MM.1S (cell line): ENCODE measurements at regions not wholly inside any gene's neighbourhood (a gene's known extent, or its start where the extent isn't known, plus 50 kb on each side); places are given as distances from the start of the nearest gene placed in this dataset.
"Not testable (repeated sequence)": the region's sequence is repeated elsewhere in the genome, so short reads cannot be mapped to it uniquely, and the experiment has no call there.

Experiments
- DNase-seq: peaks from one replicate; pipeline ENCODE4 v3.0.0-alpha.2; 2015
- H2AFZ ChIP-seq: fragments of 300-600 bp; sonication (generic); 2 replicates; pipeline ENCODE4 v1.6.0; 2016; ENCODE audit warnings: antibody characterized with exemption, low read length
- H3F3A ChIP-seq: fragments of 300-600 bp; sonication (generic); 2 replicates; pipeline ENCODE4 v1.6.1; 2016; ENCODE audit warnings: mild to moderate bottlenecking, antibody characterized with exemption, low read length, moderate library complexity, mixed read lengths; ENCODE audit not compliant: insufficient read depth
- H3K27ac ChIP-seq: fragments of 300-600 bp; sonication (generic); 2 replicates; pipeline ENCODE4 v1.5.1; 2016; ENCODE audit warnings: mild to moderate bottlenecking, low read length
- H3K27me3 ChIP-seq: fragments of 300-600 bp; sonication (generic); replicated peaks from 2 replicates; pipeline ENCODE4 v1.6.0; 2016; ENCODE audit warnings: low read length; ENCODE audit not compliant: insufficient read depth
- H3K36me3 ChIP-seq: fragments of 300-600 bp; sonication (generic); replicated peaks from 2 replicates; pipeline ENCODE4 v1.6.1; 2016; ENCODE audit warnings: mild to moderate bottlenecking, low read length, mixed read lengths; ENCODE audit not compliant: insufficient read depth
- H3K4me1 ChIP-seq: fragments of 300-600 bp; sonication (generic); 2 replicates; pipeline ENCODE4 v1.6.1; 2016; ENCODE audit warnings: low read length, mixed read lengths
- H3K4me2 ChIP-seq: fragments of 300-600 bp; sonication (generic); 2 replicates; pipeline ENCODE4 v1.6.0; 2016; ENCODE audit warnings: low read depth, low read length
- H3K4me3 ChIP-seq: fragments of 300-600 bp; sonication (generic); 2 replicates; pipeline ENCODE4 v1.5.1; 2016; ENCODE audit warnings: low read length, mixed read lengths
- H3K79me2 ChIP-seq: fragments of 300-600 bp; sonication (generic); 2 replicates; pipeline ENCODE4 v1.6.1; 2016; ENCODE audit warnings: mixed run types, low read length, mixed read lengths
- H3K9ac ChIP-seq: fragments of 300-600 bp; sonication (generic); 2 replicates; pipeline ENCODE4 v1.6.1; 2016; ENCODE audit warnings: low read length, mixed read lengths
- H3K9me2 ChIP-seq: fragments of 300-600 bp; sonication (generic); replicated peaks from 2 replicates; pipeline ENCODE4 v1.6.1; 2016; ENCODE audit warnings: mild to moderate bottlenecking, low read length, mixed read lengths; ENCODE audit not compliant: insufficient read depth
- H3K9me3 ChIP-seq: fragments of 300-600 bp; sonication (generic); replicated peaks from 2 replicates; pipeline ENCODE4 v1.6.1; 2016; ENCODE audit warnings: mild to moderate bottlenecking, low read length, mixed read lengths; ENCODE audit not compliant: insufficient read depth
- H4K20me1 ChIP-seq: fragments of 300-600 bp; sonication (generic); 2 replicates; pipeline ENCODE4 v1.6.1; 2016; ENCODE audit warnings: mild to moderate bottlenecking, low read length, moderate library complexity, mixed read lengths; ENCODE audit not compliant: insufficient read depth
- CTCF ChIP-seq: fragments of 300-600 bp; sonication (generic); IDR thresholded peaks from 2 replicates; pipeline ENCODE4 v1.5.1; 2016; ENCODE audit warnings: antibody characterized with exemption, low read length, mixed read lengths
- EZH2 ChIP-seq: fragments of 300-600 bp; sonication (generic); optimal IDR thresholded peaks from 2 replicates; pipeline ENCODE3; 2017; ENCODE audit warnings: low read depth, mild to moderate bottlenecking, antibody characterized with exemption, low read length, mixed read lengths
- EZH2phosphoT487 ChIP-seq: fragments of 300-600 bp; sonication (generic); IDR thresholded peaks from 2 replicates; pipeline ENCODE4 v1.6.1; 2018; ENCODE audit warnings: antibody characterized with exemption, low read length

GRCh38 chrX:79026742-79027141 lies 81.6 kb downstream of the P2RY10 start:
- H3K4me2 ChIP-seq, H3K9me2 ChIP-seq, H3K27ac ChIP-seq, H3K4me3 ChIP-seq, DNase-seq, H4K20me1 ChIP-seq, H3K9ac ChIP-seq, H3F3A ChIP-seq, H2AFZ ChIP-seq, H3K9me3 ChIP-seq, H3K27me3 ChIP-seq, H3K4me1 ChIP-seq, H3K36me3 ChIP-seq, H3K79me2 ChIP-seq: not testable (repeated sequence)

- H3K4me2 ChIP-seq, result no peak overlapping the region
Measured at GRCh38 chrX:79035421-79035820, 90.2 kb downstream of the P2RY10 start.

GRCh38 chrX:79036157-79036880 lies 91.1 kb downstream of the P2RY10 start:
- no peaks in the 10 kb centered on the region for H3K27me3 ChIP-seq
- no peak overlapping the region for H3K27ac ChIP-seq
- H3K9ac ChIP-seq, result no peak overlapping the region

More at GRCh38 chrX:79035421-79035820, 90.2 kb downstream of the P2RY10 start:
- Histone ChIP-seq H3K4me3 (no peak overlapping the region), H3K9me3 (no peaks in the 10 kb centered on the region), H3K9ac (no peak overlapping the region), H3K79me2 (no peaks in the 10 kb centered on the region), H3K4me1 (0 out of 2 replicates have a peak, but pooled peaks cover 4% of the 10 kb centered on the region), H4K20me1 (no peaks in the 10 kb centered on the region), H3K27ac (no peak overlapping the region), H3K27me3 (no peaks in the 10 kb centered on the region), H3K9me2 (no peaks in the 10 kb centered on the region), H2AFZ (no peak overlapping the region), H3F3A (no peaks in the 10 kb centered on the region), H3K36me3 (no peaks in the 10 kb centered on the region)
- DNase-seq, result no peak
- TF ChIP-seq EZH2phosphoT487, result no peak
- no peak for TF ChIP-seq CTCF
- no peak for TF ChIP-seq EZH2

More at GRCh38 chrX:79036157-79036880, 91.1 kb downstream of the P2RY10 start:
- TF ChIP-seq CTCF, result no peak
- no peak for TF ChIP-seq EZH2
- TF ChIP-seq EZH2phosphoT487, result no peak
- H2AFZ ChIP-seq, result no peak overlapping the region
- no peaks in the 10 kb centered on the region for H3K9me2 ChIP-seq
- H3K9me3 ChIP-seq, result no peaks in the 10 kb centered on the region
- H3K4me2 ChIP-seq, result no peak overlapping the region
- H3K4me3 ChIP-seq, result no peak overlapping the region
- no peak for DNase-seq
- 0 out of 2 replicates have a peak, but pooled peaks cover 4% of the 10 kb centered on the region for H3K4me1 ChIP-seq
- H4K20me1 ChIP-seq, result no peaks in the 10 kb centered on the region
- H3K79me2 ChIP-seq, result no peaks in the 10 kb centered on the region
- H3K36me3 ChIP-seq, result no peaks in the 10 kb centered on the region
- no peaks in the 10 kb centered on the region for H3F3A ChIP-seq
